Panc1 (cell line): ENCODE measurements at regions not wholly inside any gene's neighbourhood (a gene's known extent, or its start where the extent isn't known, plus 50 kb on each side); places are given as distances from the start of the nearest gene placed in this dataset.

Source experiments
- ATAC-seq: fragments of 200-7000 bp; cut with Tn5 transposase; 2 replicates; pipeline ENCODE4 v1.9.1; 2020; ENCODE audit warnings: mild to moderate bottlenecking, moderate library complexity
- BruUV-seq: library from RNA; stranded (reverse); fragments of 400-500 nt; replicated peaks from 2 replicates; lab custom pipeline; 2021; lab: Mats Ljungman, UMichigan
- CTCF ChIA-PET: fragments of 300-600 bp; sonication (Branson Sonifier 250); formaldehyde crosslinking; loops from one replicate; lab custom pipeline; 2022; ENCODE audit warnings: antibody characterized with exemption; lab: Charles Lee
- POLR2A ChIA-PET: fragments of 300-600 bp; sonication (Branson Sonifier 250); formaldehyde crosslinking; loops from one replicate; lab custom pipeline; 2022; ENCODE audit warnings: antibody characterized with exemption; lab: Charles Lee
- DNase-seq: peaks from one replicate; pipeline ENCODE4 v3.0.0-alpha.2; 2010; ENCODE audit warnings: low read depth, low spot score
- H3K27ac ChIP-seq: 2 replicates; pipeline ENCODE4 v1.5.1; 2011; ENCODE audit warnings: mild to moderate bottlenecking, low read length, inconsistent platforms
- H3K27me3 ChIP-seq: fragments of 200-500 bp; sonication (Bioruptor generic); 2 replicates; pipeline ENCODE4 v1.6.0; 2014; ENCODE audit warnings: low read length, inconsistent platforms; ENCODE audit not compliant: control insufficient read depth, insufficient read depth
- H3K36me3 ChIP-seq: fragments of 200-500 bp; sonication (Bioruptor generic); 2 replicates; pipeline ENCODE4 v1.5.1; 2014; ENCODE audit warnings: inconsistent platforms, mild to moderate bottlenecking, low read length, moderate library complexity; ENCODE audit not compliant: control insufficient read depth, insufficient read depth
- H3K4me1 ChIP-seq: 2 replicates; pipeline ENCODE4 v1.5.1; 2011; ENCODE audit warnings: inconsistent platforms, mild to moderate bottlenecking, low read length, moderate library complexity; ENCODE audit not compliant: control insufficient read depth, insufficient read depth
- H3K4me3 ChIP-seq, 2 experiments: 2 replicates each; pipeline ENCODE4 v1.5.1; 2011 to 2012; ENCODE audit warnings: low read depth in 2 of 2, low read length in 2 of 2, mild to moderate bottlenecking in 2 of 2, inconsistent platforms in 1 of 2, moderate library complexity in 1 of 2
- H3K9me3 ChIP-seq: fragments of 200-500 bp; sonication (Bioruptor generic); 2 replicates; pipeline ENCODE4 v1.5.1; 2014; ENCODE audit warnings: low read depth, mild to moderate bottlenecking, inconsistent platforms, low read length, moderate library complexity; ENCODE audit not compliant: control insufficient read depth, insufficient read depth
- POLR2AphosphoS5 ChIP-seq: IDR thresholded peaks from 2 replicates; pipeline ENCODE4 v1.6.1; 2012; ENCODE audit warnings: mild to moderate bottlenecking, low read depth, low read length, moderate library complexity
- SIN3A ChIP-seq: IDR thresholded peaks from 2 replicates; pipeline ENCODE4 v1.6.1; 2012; ENCODE audit warnings: low read depth, mild to moderate bottlenecking, low read length, moderate library complexity, borderline replicate concordance; ENCODE audit not compliant: insufficient read depth
- TCF7L2 ChIP-seq: IDR thresholded peaks from 2 replicates; pipeline ENCODE4 v1.6.1; 2011; ENCODE audit warnings: mild to moderate bottlenecking, low read depth, low read length, inconsistent platforms
- in situ Hi-C: cut with HindIII; loops from 2 replicates; pipeline ENCODE4 v1.10.0; 2016; ENCODE audit warnings: low sequenced_read_pairs, low pct_unique_long_range_greater_than_20kb
- intact Hi-C: fragments of 100-400 bp; cut with micrococcal nuclease; formaldehyde crosslinking; loops from one replicate; pipeline ENCODE4 v1.10.0; 2022; ENCODE audit not compliant: unreplicated experiment
- TF ChIP-seq, protein P1 (sequence below): fragments of 450-650 bp; IDR thresholded peaks from 2 replicates; pipeline ENCODE4 v1.5.1; 2017; ENCODE audit warnings: mild to moderate bottlenecking
- TF ChIP-seq, protein P2 (sequence below), 2 experiments: IDR thresholded peaks; 2 replicates each; pipeline ENCODE4 v1.6.1; 2011 to 2012; ENCODE audit warnings: low read depth in 2 of 2, control low read depth in 1 of 2, low read length in 1 of 2, mild to moderate bottlenecking in 1 of 2, moderate library complexity in 1 of 2; ENCODE audit not compliant: insufficient read depth in 1 of 2

DNA sequence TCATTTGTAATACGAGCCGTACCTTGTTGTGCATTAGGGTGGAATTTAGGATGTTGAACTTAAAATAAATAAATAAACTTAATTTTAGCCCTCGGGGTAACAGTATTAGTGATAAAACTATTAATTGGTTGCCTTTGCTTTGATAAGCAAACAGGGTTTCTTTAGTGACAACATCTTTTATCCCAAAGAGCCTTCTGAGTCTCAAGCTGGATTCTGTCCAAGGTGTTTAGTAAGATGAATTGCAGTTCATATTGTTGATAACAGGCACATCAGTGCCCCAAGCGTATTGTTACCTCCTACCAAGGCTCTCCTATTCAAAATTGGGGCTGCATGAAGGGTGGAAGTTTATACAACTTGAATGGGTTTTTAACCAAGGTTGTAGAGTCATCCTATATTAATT lies 144.4 kb upstream of the CELF2 start:
- TF ChIP-seq POLR2AphosphoS5 = no peak
- TF ChIP-seq, protein P1, sequence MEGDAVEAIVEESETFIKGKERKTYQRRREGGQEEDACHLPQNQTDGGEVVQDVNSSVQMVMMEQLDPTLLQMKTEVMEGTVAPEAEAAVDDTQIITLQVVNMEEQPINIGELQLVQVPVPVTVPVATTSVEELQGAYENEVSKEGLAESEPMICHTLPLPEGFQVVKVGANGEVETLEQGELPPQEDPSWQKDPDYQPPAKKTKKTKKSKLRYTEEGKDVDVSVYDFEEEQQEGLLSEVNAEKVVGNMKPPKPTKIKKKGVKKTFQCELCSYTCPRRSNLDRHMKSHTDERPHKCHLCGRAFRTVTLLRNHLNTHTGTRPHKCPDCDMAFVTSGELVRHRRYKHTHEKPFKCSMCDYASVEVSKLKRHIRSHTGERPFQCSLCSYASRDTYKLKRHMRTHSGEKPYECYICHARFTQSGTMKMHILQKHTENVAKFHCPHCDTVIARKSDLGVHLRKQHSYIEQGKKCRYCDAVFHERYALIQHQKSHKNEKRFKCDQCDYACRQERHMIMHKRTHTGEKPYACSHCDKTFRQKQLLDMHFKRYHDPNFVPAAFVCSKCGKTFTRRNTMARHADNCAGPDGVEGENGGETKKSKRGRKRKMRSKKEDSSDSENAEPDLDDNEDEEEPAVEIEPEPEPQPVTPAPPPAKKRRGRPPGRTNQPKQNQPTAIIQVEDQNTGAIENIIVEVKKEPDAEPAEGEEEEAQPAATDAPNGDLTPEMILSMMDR = no peak
- intact Hi-C loops (no loop called here), in situ Hi-C loops (no loop called here)
- DNase-seq (no peak), ATAC-seq (no peak)
- Histone ChIP-seq H3K4me1 (no peaks in the 10 kb centered on the region), H3K36me3 (no peaks in the 10 kb centered on the region), H3K27me3 (no peaks in the 10 kb centered on the region), H3K4me3 (no peak overlapping the region), H3K9me3 (no peaks in the 10 kb centered on the region), H3K27ac (no peak overlapping the region)
- no TSS peak for BruUV-seq
- ChIA-PET POLR2A (no interaction called here), CTCF (no interaction called here)

DNA sequence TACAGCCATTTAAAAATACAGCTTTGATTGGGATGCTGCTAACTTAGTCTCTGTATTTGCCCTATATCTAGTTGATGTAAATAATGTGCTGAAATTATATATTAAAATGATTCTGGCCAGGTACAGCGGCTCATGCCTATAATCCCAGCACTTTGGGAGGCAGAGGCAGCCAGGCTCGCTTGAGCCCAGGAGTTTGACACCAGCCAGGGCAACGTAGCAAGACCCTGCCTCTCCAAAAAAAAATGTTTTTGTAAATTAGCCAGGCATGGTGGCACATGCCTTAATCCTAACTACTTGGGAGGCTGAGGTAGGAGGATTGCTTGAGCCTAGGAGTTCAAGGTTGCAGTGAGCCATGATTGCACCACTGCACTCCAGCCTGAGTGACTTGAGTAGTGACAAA lies 143.8 kb upstream of the CELF2 start:
- ATAC-seq (no peak), DNase-seq (no peak)
- Histone ChIP-seq H3K9me3 (no peaks in the 10 kb centered on the region), H3K4me3 (no peak overlapping the region), H3K36me3 (no peaks in the 10 kb centered on the region), H3K27ac (no peak overlapping the region), H3K27me3 (no peaks in the 10 kb centered on the region), H3K4me1 (no peaks in the 10 kb centered on the region)
- TF ChIP-seq POLR2AphosphoS5 = no peak
- TF ChIP-seq, protein P1 = no peak
- TF ChIP-seq SIN3A = no peak
- TF ChIP-seq, protein P2, sequence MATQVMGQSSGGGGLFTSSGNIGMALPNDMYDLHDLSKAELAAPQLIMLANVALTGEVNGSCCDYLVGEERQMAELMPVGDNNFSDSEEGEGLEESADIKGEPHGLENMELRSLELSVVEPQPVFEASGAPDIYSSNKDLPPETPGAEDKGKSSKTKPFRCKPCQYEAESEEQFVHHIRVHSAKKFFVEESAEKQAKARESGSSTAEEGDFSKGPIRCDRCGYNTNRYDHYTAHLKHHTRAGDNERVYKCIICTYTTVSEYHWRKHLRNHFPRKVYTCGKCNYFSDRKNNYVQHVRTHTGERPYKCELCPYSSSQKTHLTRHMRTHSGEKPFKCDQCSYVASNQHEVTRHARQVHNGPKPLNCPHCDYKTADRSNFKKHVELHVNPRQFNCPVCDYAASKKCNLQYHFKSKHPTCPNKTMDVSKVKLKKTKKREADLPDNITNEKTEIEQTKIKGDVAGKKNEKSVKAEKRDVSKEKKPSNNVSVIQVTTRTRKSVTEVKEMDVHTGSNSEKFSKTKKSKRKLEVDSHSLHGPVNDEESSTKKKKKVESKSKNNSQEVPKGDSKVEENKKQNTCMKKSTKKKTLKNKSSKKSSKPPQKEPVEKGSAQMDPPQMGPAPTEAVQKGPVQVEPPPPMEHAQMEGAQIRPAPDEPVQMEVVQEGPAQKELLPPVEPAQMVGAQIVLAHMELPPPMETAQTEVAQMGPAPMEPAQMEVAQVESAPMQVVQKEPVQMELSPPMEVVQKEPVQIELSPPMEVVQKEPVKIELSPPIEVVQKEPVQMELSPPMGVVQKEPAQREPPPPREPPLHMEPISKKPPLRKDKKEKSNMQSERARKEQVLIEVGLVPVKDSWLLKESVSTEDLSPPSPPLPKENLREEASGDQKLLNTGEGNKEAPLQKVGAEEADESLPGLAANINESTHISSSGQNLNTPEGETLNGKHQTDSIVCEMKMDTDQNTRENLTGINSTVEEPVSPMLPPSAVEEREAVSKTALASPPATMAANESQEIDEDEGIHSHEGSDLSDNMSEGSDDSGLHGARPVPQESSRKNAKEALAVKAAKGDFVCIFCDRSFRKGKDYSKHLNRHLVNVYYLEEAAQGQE (IDR thresholded peaks at IDR 0.05; ENCODE audit: insufficient read depth in 1 of 2, low read depth in 2 of 2, low read length in 1 of 2) = no peak
- TF ChIP-seq TCF7L2 = no peak
- no TSS peak for BruUV-seq
- POLR2A ChIA-PET = no interaction called here
- intact Hi-C loops = no loop called here
- in situ Hi-C loops = no loop called here
- CTCF ChIA-PET = no interaction called here

DNA sequence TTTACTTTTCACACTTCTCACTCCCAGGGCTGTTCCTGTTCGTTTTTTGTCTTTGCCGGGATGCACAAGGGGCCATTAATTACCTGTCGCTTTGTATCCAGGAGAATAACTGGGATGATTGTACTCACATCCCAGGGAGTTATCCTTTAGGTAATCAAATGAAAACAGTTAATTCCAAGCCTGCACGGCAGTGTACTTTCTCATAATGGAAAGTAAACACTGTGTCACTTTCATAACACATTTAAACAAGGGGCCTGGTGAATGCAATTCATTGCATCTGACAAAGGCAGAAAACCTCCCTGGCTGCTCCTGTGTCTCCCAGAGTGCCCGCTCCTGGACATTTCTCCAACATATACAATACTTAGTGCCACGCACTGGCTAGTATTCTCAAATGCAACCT lies 138.7 kb upstream of the CELF2 start:
- intact Hi-C loops (no loop called here), in situ Hi-C loops (no loop called here)
- no peaks in the 10 kb centered on the region for H3K4me1 ChIP-seq
- ATAC-seq = no peak
- no peaks in the 10 kb centered on the region for H3K9me3 ChIP-seq
- POLR2A ChIA-PET = no interaction called here
- DNase-seq = no peak
- CTCF ChIA-PET = no interaction called here
- H3K36me3 ChIP-seq = no peaks in the 10 kb centered on the region
- H3K27ac ChIP-seq = no peak overlapping the region
- H3K27me3 ChIP-seq = no peaks in the 10 kb centered on the region
- no peak overlapping the region for H3K4me3 ChIP-seq
- BruUV-seq = no TSS peak
- TF ChIP-seq TCF7L2 (no peak), POLR2AphosphoS5 (no peak), SIN3A (no peak)
- TF ChIP-seq, protein P1 = no peak
- TF ChIP-seq, protein P2 (IDR thresholded peaks at IDR 0.05; ENCODE audit: insufficient read depth in 1 of 2, low read depth in 2 of 2, low read length in 1 of 2) = no peak
